Stimulated activated CD4-positive, alpha-beta T cell treated with anti-CD3 and anti-CD28 coated beads, Interleukin-2, amount 100 ng/mL, for 48 hours (primary cell): ENCODE measurements at regions not wholly inside any gene's neighbourhood (a gene's known extent, or its start where the extent isn't known, plus 50 kb on each side); places are given as distances from the start of the nearest gene placed in this dataset.

Experiments used
- DNase-seq, 2 donors: peaks; one replicate each; pipeline ENCODE4 v3.0.0-alpha.2; 2020

DNA sequence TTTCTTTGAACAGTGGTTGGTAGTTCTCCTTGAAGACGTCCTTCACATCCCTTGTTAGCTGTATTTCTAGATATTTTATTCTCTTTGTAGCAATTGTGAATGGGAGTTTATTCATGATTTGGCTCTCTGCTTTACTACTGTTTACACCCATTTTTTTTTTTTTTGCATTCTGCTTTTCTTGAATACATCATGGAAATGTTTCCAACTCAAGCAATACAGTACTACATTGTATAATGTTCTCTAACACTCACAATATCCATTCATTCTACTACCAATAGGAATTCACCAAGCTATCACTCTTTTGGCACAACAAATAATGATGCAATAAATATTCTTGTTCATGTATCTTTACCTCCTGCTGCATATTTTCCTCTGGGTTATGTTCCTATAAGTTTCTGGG lies 801.7 kb downstream of the NTRK3 start:
- no peak for DNase-seq

DNA sequence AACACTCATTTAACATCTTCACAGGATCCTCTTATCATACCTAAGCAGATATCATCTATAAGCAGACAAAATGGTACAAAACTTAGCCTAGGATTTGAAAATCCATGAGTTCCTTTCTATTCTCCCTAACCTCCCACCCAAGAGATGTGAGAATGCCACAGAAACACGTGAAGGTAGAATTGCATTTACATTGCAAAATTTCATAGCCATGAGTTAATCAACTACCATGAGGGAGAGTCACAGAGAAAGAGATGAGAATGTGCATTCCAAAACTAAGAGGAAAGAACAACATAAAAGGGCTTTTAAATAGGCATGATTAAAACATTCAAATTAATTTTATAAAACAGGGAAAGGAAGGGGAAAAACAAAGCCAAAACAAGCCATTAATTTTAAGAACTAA lies 806.2 kb downstream of the NTRK3 start:
- no peak for DNase-seq

DNA sequence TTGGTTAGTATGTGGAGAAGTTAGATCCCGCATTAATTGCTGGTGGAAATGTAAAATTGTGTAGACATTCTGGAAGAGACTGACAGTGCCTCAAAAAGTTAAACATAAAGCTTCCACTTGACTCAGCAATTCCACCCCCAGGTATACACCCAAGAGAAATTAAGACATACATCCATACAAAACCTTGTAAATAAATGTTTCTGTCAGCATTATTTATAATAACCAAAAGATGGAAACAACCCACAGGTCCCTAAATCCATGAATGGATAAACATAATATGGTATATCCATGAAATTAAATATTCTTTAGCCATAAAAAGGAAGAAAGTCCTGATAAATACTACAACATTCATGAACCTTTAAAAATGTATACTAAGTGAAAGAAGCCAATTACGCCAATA lies 817.4 kb downstream of the NTRK3 start:
- no peak for DNase-seq

DNA sequence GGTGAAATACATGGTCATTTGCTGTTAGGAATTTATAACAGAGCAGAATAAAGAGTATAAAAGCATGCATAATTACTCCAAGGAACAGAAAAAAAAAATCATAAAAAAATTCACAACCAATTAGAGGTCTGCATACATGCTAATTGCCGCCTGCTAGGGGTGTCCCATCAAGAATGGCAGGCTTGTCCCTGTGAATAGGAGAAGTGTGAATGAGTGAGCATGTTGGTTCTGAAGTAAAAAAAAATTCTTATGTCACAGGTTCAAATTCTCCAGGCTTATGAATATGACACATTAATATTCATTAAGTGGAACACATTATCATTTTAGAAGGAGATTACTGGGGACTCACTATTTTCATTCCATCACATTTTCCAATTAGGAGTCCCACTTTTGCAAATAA lies 822.7 kb downstream of the NTRK3 start:
- DNase-seq, result no peak

DNA sequence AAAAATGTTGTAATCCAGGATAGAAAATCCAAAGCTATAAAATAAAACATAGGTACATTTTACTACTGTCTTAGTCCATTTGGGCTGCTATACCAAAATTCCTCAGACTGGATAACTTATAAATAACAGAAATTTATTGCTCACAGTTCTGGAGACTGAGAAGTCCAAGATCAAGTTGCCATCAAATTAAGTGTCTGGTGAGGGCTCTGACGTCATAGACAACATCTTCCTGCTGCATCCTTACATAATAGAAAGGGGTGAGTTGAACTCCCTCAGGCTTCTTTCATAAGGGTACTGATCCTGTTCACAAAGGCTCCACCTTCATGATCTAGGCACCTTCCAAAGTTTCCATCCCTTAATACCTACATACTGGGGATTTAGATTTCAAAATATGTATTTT lies 826.8 kb downstream of the NTRK3 start:
- no peak for DNase-seq

DNA sequence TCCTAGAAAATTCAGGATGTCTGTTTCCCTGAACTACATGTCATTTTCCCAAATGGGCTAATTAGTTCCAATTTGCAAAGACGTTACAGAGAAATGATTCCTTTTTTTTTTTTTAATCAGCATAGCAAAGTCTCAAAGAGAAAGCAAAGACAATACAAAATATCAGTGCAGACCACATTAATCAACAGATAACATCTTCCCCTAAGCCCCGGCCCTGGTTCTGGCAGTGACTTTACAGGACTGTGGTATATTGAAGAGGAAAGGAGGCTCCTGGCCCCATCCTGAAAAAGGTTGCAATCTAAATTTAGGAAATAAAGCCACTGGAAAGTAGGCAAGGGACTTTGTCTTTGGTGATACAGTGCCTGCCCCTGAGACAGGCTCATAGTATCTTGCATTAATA lies 836.5 kb downstream of the NTRK3 start:
- no peak for DNase-seq

DNA sequence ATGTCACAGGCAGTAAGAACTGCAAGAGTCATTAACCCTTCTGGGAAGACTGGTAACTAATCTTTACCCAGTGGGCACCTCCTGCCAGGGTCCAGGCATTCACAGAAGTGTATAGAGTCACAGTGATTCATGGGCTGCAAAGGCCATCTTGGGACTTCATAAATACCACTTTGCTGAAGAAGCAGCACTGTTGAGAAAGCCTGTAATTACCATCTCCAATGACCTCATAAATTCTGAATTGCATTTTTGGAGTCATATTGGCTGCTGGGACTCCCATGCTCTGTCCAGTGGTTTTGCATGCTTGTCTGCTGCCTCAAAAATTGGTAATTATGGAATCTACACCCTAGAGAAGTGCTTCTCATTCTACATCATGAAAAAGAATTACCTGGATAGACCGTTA lies 837.2 kb downstream of the NTRK3 start:
- no peak for DNase-seq

DNA sequence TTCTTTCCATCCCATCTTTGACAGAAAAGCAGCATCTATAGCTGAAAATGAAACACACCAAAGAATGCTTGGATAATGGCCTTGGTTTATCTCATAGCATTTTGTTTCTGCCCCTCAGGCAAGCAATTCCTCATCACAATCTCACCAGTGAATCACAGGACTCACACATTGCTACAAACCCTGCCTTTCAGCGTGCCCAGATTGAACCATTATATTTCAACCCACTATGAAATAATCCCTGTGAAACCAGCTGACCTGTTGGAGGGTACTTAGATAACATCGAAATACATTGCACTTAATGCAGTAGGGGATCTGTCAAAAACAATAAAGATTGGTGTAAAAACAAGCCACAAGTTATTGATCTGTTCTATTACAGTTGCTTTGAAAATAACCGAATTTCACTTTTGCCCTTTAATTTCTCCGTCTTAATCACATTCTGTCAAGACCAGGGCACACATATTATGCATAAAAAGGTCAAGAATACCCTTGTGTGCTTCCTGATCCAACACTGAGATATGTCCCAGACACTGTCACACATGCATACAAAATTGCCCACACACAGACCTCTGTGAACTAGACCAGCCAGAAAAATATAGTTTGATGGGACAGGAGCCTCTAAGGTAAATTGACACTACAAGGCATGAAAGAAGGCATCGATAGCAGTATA lies 839.8 kb downstream of the NTRK3 start:
- no peak for DNase-seq

DNA sequence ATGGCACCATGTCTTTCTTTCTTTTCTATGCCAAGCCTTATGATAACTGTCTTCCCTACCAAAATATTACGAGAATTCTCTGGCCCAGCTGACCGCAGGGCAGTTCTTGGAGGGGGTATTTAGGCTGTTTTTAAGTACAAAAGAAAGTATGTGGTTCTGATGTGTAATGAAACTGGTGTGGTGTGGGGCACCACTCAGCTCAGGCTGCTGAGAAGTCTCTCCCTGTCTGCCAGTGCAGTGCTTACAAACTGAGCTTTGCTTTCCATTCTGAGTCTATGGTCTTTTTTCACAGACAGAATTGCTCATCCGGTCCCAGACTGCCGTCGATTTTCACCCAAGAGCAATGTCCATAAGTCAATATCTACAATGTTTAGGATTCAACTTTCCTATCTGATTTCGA lies 847.6 kb downstream of the NTRK3 start:
- no peak for DNase-seq

DNA sequence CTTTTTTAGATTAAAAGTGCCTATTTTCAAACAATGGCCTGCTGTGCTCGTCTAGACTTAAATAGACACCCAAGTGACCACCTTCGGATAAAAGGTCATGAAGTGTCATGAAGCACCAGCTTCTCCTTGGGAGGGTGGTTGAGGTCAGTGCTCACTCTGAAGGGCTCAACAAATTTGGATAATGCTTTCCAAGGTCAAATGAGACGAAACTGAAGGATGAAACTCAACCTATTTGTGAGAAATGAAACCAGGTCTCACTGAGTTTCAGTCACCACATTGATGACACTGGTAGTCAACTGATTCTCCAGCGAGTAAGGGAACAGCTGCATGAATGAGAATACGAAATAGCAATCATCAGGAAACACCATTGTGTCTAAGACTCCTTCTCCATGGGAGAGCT lies 852.6 kb downstream of the NTRK3 start:
- DNase-seq, result no peak

DNA sequence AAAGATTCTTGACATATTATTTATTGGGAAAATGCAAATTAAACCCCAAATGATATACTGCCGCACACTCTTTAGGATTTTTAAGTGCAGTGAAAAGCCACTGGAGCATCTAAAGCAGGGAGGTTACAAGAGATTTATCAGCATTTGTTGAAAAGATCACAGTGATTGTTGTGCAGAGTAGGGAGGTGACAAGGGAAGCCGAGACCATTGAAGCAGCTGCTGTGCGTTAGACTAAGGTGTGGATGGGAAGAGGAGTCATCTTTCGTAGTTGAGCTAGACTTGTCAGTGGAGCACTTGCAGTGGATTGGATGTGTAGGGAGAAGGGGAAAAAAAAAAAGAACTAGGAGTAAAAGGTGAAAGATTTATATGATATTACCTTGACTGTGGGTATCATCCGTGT lies 854.6 kb downstream of the NTRK3 start:
- DNase-seq, result no peak

DNA sequence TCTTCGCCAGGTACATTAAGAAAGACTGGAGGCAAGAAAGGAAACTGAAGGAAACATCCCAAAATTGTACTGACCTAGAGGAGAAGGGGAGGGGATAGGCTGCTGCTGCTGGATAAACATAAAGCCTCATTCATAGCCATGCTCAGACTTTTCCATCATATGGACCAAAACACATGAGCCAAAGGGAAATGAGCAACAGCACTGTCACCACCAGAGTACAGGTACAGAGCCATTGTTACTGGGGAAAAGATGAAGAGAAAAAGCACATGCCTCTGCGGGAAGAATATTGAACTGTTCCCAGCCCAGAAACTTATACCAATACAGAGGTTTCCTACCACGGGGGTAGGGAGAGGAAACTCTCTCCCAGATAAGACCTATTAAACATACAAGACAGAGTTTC lies 861.9 kb downstream of the NTRK3 start:
- no peak for DNase-seq

DNA sequence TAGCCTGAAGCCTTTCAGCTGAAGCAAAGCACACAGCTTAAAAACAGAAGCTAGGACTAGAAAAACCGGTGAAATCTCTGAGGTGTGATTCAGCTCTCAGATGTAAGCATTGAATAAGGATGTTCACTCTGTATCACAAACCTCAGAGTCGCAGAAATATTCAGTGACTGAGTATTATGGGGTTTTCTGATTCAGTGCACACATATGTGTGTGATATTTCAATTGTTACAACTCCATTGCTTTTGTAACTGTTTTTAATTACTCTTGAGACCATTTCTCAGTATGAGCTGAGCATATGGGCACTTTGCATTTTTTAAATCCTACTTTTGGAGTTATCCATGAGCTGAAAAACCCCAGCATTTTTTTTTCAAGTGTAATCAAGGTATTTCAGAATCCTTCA lies 868.8 kb downstream of the NTRK3 start:
- DNase-seq, result no peak

DNA sequence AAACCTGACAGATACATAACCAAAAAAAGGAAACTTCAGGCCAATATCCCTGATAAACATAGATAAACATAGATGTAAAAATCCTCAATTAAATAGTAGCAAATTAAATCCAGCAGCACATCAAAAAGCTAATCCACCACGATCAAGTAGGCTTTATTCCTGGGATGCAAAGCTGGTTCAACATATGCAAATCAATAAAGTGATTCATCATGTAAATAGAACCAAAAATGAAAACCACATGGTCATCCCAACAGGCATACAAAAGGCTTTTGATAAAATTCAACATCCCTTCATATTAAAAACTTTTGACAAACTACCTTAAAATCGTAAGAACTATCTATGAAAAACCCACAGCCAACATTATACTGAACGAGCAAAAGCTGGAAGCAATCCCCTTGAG lies 882.2 kb downstream of the NTRK3 start:
- no peak for DNase-seq

DNA sequence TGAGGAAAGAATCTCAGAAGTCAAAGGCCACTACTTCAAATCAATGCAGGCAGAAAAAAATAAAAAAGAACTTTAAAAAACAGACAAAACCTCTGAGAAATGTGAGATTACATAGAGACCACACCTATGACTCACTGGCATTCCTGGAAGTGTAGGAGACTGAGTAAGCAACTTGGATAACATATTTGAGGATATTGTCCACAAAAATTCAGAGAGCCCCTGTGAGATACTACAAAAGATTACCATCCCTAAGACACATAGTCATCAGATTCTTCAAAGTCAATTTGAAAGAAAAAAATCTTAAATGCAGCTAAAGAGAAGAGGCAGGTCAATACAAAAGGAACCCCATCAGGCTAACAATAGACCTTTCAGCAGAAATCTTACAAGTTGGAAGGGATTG lies 887.3 kb downstream of the NTRK3 start:
- no peak for DNase-seq

DNA sequence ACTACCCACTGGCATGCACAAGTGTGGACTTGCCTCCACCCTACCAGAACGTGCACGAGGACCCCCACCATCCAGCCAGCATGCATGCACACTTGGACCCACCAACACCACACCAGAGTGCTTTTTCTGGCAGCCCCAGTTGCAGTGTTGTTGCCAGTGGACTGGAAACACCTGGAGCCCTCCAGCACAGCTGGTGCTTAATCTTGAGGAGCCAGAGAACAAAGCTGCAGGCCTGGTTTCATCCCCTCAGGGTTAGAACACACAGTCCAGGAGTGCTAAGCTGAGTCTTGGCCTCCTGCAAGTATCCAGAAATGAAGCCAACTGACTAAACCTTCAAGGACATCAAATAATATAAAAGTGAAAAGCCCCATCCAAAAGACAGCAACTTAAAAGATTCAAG lies 888.0 kb downstream of the NTRK3 start:
- DNase-seq, result no peak

DNA sequence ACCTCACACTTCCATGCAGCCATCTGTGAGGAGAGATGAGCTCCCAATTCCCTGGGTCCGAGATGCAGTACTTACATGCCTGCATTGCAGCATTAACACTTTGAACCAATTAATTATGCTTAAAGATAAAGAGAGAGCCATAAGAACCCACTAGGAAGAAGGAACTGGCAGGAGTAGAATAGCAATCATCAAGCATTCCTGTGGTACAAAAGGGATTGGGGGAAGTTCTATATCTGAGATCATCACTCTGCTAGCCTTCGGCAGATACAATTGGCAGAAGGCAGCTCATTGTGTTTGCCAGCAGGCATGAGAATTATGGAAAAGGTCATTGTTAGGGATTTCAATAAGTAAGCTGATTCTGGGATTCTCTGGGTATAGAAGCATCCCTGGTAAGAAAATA lies 891.4 kb downstream of the NTRK3 start:
- DNase-seq, result no peak

DNA sequence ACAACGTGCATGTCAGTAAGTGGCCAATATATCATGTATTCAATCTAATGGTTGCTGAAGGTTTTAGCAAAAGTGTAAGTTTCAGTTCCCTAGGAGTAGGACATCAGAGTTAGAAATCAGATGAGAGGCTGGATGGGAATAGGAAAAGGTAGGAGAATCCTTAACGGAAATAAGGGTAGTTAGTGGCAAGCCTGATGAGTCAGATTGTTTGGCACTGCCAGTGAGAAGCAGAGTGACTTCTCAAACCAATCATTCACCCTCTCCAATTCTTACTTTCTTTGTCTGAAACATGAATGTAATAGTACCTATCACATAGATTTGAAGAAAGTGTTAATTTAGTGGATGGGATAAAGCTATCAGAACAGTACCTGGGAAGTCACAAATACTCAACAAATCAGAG lies 894.0 kb downstream of the NTRK3 start:
- no peak for DNase-seq

DNA sequence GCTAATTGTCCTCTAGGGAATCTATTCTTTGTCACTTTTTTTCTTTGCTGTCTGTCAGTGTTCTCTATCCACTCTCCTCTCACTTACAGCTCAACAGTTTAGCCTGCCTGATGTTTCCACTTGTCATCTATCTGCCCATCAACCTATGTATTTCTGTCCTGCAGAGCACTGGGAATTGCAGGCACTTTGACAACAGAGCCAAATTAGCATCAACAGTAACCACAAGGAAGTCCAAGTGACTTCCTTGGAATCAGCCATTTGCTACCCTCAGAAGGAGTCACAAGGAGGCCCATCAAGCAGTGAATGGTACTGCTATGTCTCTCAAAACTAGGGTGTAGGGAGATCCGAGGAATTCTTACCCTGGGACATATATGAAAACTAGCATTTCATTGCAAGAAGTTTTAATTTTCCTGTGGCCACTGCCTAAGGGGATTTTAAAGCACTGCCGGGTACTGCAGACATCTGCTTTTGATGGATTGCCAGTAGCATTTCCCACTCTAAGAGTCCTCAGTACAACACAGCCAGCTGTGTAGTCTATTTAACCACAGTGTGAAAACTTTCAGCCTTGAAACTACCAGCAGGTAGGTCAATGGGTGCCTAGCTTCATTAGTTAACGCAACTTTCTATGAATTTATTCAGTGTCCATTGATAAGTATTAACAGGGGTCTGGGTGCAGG lies 898.8 kb downstream of the NTRK3 start:
- no peak for DNase-seq

DNA sequence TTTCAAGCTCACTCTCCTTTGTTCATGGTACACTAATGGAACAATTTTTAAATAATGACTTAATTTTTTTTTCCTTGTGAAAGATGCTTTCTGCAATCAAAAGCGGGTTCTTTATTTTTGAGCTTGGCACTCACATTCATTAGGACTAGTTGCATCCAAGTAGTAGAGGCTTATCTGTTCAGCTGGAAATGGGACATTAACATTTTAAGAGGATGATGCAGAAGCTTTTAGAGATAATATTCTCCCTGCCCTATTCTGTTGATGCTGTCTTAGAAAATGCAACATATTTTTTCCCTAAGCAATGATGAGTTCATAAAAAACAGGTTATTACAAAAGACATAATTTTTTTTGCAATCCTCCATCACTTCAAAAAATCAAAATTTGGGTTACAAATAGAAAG lies 900.6 kb downstream of the NTRK3 start:
- DNase-seq, result no peak

DNA sequence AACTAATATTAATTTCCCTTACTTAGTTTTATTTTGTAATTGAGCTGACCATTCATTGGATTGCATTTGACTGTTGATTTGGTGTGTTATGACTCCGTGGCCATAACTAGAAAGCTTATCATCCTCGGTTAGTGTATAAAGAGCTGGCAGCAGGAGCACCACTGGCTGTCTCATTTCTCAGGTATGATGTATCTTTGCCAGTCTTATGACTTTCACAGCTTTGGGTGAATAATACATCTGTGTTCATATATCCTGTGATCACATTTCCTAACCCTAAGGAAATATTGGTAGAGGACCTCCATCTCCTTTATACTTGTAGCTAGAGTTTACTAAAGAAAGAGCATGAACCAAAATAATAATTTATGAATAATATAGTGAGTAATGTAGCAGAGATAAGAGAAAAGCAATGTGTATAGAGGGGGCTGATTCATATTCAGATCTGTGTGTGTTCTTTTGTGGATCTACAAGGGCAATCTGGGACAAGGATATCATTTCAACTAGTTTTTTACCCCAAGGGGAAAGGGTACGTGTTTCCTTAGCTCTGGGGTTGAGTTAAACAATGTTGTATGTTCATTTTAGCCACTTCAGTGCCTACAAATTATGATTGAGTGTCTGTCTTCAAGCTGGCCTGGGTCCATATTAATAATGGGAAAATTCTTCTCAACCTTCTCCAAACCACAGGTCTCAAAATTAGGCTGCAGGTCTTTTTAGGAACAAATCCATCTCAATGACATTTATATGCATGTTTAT lies 901.7 kb downstream of the NTRK3 start:
- no peak for DNase-seq

DNA sequence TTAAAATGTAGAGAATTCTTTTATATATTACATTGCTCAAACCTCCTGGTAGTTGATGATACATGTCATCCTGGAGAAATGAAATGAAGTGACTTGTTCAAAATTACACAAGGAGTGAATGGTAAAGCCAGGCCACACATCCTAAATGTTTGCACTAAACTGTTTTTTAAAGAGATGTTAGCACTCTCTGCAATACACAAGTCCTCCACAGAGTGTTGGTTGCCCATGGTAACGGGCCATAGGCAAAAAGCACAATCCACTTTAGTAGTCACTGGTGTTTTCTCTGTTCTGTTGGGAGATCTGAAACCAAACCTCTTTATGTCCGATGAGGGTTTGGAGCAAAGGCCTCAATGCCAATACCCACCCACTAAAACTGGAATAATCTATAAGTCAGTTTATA lies 907.4 kb downstream of the NTRK3 start:
- no peak for DNase-seq

DNA sequence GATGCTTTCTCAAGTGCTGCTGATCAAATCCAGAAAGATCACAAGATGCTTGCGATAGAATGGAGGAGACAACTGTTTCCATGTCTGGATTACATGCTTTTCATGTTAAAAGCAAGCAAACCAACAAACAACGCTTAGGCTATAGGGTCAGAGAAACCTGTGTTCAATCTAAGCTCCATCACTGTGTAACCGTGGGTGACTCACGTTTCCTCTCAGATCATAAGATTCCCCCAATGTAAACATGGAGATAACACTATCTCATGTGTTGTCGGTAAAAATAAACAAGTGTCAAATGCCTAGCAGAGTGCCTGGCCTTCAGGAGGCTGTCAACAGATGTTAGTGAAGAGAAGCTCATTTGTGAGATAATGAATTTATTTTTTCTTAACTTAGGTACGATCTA lies 907.8 kb downstream of the NTRK3 start:
- DNase-seq, result no peak

DNA sequence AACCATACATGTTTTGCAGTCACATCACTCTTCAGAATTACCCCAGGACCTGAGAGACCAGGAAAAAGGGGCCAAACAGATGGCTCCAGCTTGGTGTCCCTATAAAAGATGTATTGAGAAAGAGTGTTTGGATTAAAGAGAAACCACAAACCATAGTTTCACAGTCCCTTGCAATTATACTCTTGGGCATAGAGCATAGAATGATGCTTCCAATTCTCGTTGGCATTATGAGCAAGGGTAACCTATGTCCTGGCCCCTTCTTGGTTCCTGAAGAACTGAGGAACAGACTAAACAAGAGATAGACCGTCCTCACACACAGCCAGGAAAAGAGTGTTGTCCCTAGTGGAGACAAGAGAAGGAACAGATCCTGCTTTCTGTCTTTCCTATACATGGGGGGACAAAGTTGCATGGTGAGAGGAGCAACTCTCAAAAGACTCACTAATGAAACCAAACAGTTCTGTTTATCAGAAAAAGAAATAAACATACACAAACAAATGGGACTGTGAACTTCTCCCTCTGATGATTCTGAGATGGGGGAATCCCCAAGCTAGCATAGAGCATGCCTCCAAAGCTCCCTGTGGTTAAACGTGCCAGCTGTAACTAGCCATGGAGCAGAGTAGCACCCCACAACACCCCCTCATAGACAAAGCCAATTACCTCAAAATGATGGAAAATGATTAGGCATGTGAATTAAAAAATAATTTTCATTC lies 908.6 kb downstream of the NTRK3 start:
- no peak for DNase-seq
